ENCODE measurements at regions not wholly inside any gene's neighbourhood (a gene's known extent, or its start where the extent isn't known, plus 50 kb on each side); places are given as distances from the start of the nearest gene placed in this dataset.

GRCh38 chr4:133273401-133273800 lies 124.3 kb downstream of the PCDH10 start:
- TF ChIP-seq CTCF (conservative IDR thresholded peaks at IDR 0.05; ENCODE audit: low read depth, low read length) (no peak), EZH2 (IDR thresholded peaks at IDR 0.05; ENCODE audit: borderline replicate concordance, low read depth, low read length, poor library complexity, severe bottlenecking) (no peak)
